ENCODE measurements at regions not wholly inside any gene's neighbourhood (a gene's known extent, or its start where the extent isn't known, plus 50 kb on each side); places are given as distances from the start of the nearest gene placed in this dataset.

DNA sequence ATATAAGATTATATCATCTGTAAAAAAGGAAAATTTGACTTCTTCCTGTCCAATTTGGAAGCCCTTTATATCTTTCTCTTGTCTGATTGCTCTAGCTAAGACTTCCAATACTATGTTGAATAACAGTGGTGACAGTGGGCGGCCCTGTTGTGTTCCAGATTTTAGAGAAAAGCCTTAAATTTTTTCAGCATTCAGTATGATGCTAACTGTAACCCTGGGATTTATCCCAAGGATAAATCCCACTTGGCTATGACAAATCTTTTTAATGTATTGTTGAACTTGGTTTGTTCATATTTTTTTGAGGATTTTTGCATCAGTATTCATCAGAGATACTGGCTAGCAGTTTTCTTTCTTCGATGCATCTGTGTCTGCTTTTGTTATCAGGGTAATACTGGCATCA lies 217.2 kb upstream of the ARSJ start:
- DNase-seq (ENCODE audit: low spot score): no peak

DNA sequence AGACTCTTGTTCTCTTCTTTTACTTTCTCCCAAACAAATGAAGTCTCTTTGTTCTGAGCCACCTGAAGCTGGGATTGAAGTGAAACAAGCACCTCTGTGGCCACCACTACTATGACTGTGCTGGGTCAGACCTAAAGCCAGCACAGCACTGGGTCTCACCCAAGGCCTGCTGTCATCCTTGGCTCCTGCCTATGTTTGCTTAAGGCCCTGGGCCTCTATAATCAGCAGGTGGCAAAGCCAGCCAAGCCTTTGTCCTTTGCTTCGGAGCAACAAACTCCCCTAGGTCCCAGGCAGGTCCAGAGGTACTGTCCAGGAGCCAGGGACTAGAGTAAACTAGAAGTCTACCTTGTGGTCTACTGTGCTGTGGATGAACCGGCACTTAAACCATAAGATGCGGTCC lies 220.6 kb upstream of the ARSJ start:
- no peaks in the 10 kb centered on the region for H3K36me3 Mint-ChIP-seq
- no peaks in the 10 kb centered on the region for H3K4me1 Mint-ChIP-seq
- ATAC-seq: no peak
- DNase-seq (ENCODE audit: low spot score): no peak
- no peak overlapping the region for H3K4me3 Mint-ChIP-seq
- CTCF ChIA-PET: no interaction called here
- H3K27ac Mint-ChIP-seq: no peak overlapping the region
- H3K27me3 Mint-ChIP-seq (ENCODE audit: low read depth): no peaks in the 10 kb centered on the region
- H3K9me3 Mint-ChIP-seq: peaks cover 3% of the 10 kb centered on the region
- POLR2A ChIA-PET: interaction anchor here (0.6 kb wide), 1 partner anchor 108 kb away, joined by 3 read pairs; no protein-coding TSS in a partner anchor
- no peak for TF ChIP-seq ZNF232 (CRISPR knock-in tag; IDR thresholded peaks at IDR 0.05)
- TF ChIP-seq, protein P1, sequence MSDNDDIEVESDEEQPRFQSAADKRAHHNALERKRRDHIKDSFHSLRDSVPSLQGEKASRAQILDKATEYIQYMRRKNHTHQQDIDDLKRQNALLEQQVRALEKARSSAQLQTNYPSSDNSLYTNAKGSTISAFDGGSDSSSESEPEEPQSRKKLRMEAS (CRISPR knock-in tag; IDR thresholded peaks at IDR 0.05): no peak
- no peak for TF ChIP-seq ZNF138 (CRISPR knock-in tag; conservative IDR thresholded peaks at IDR 0.05)
- TF ChIP-seq RORB (CRISPR knock-in tag; IDR thresholded peaks at IDR 0.05): no peak
- no peak for TF ChIP-seq TEAD1 (CRISPR knock-in tag; IDR thresholded peaks at IDR 0.05)
- no peak for TF ChIP-seq GTF2I (CRISPR knock-in tag; conservative IDR thresholded peaks at IDR 0.05)
- TF ChIP-seq NFYB (CRISPR knock-in tag; conservative IDR thresholded peaks at IDR 0.05; ENCODE audit: low read depth): no peak
- no peak for TF ChIP-seq ZNF121 (CRISPR knock-in tag; IDR thresholded peaks at IDR 0.05)
- TF ChIP-seq IRF2 (CRISPR knock-in tag; IDR thresholded peaks at IDR 0.05; ENCODE audit: borderline replicate concordance, low read depth): no peak
- TF ChIP-seq, protein P2, sequence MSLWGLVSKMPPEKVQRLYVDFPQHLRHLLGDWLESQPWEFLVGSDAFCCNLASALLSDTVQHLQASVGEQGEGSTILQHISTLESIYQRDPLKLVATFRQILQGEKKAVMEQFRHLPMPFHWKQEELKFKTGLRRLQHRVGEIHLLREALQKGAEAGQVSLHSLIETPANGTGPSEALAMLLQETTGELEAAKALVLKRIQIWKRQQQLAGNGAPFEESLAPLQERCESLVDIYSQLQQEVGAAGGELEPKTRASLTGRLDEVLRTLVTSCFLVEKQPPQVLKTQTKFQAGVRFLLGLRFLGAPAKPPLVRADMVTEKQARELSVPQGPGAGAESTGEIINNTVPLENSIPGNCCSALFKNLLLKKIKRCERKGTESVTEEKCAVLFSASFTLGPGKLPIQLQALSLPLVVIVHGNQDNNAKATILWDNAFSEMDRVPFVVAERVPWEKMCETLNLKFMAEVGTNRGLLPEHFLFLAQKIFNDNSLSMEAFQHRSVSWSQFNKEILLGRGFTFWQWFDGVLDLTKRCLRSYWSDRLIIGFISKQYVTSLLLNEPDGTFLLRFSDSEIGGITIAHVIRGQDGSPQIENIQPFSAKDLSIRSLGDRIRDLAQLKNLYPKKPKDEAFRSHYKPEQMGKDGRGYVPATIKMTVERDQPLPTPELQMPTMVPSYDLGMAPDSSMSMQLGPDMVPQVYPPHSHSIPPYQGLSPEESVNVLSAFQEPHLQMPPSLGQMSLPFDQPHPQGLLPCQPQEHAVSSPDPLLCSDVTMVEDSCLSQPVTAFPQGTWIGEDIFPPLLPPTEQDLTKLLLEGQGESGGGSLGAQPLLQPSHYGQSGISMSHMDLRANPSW (CRISPR knock-in tag; conservative IDR thresholded peaks at IDR 0.05; ENCODE audit: low read depth): no peak
- TF ChIP-seq GABPB1 (CRISPR knock-in tag; IDR thresholded peaks at IDR 0.05): no peak

More for the DNA sequence above, 217.2 kb upstream of the ARSJ start:
- Mint-ChIP-seq H3K4me3 (no peak overlapping the region), H3K36me3 (no peaks in the 10 kb centered on the region), H3K4me1 (peaks cover 8% of the 10 kb centered on the region), H3K27me3 (ENCODE audit: low read depth) (no peaks in the 10 kb centered on the region), H3K9me3 (peaks cover 3% of the 10 kb centered on the region), H3K27ac (no peak overlapping the region)
- POLR2A ChIA-PET: no interaction called here
- TF ChIP-seq ETV6 (CRISPR knock-in tag; IDR thresholded peaks at IDR 0.05) (no peak), TEAD1 (CRISPR knock-in tag; IDR thresholded peaks at IDR 0.05) (no peak), PRRX2 (CRISPR knock-in tag; IDR thresholded peaks at IDR 0.05) (no peak), FOXK1 (CRISPR knock-in tag; IDR thresholded peaks at IDR 0.05) (no peak), ZNF232 (CRISPR knock-in tag; IDR thresholded peaks at IDR 0.05) (no peak), ZNF317 (CRISPR knock-in tag; IDR thresholded peaks at IDR 0.05; ENCODE audit: borderline replicate concordance, low read depth) (no peak), NR1H2 (CRISPR knock-in tag; IDR thresholded peaks at IDR 0.05) (no peak), JUN (CRISPR knock-in tag; IDR thresholded peaks at IDR 0.05) (no peak), SMAD3 (CRISPR knock-in tag; IDR thresholded peaks at IDR 0.05; ENCODE audit: borderline replicate concordance) (no peak), TEAD4 (CRISPR knock-in tag; IDR thresholded peaks at IDR 0.05) (no peak), ESRRA (CRISPR knock-in tag; IDR thresholded peaks at IDR 0.05; ENCODE audit: borderline replicate concordance) (no peak), CBFB (CRISPR knock-in tag; IDR thresholded peaks at IDR 0.05; ENCODE audit: low read depth) (no peak), ZNF263 (CRISPR knock-in tag; IDR thresholded peaks at IDR 0.05; ENCODE audit: low read depth) (no peak)
- TF ChIP-seq, protein P3, sequence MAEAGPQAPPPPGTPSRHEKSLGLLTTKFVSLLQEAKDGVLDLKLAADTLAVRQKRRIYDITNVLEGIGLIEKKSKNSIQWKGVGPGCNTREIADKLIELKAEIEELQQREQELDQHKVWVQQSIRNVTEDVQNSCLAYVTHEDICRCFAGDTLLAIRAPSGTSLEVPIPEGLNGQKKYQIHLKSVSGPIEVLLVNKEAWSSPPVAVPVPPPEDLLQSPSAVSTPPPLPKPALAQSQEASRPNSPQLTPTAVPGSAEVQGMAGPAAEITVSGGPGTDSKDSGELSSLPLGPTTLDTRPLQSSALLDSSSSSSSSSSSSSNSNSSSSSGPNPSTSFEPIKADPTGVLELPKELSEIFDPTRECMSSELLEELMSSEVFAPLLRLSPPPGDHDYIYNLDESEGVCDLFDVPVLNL (CRISPR knock-in tag; IDR thresholded peaks at IDR 0.05; ENCODE audit: borderline replicate concordance, low read depth): no peak
- TF ChIP-seq, protein P4, sequence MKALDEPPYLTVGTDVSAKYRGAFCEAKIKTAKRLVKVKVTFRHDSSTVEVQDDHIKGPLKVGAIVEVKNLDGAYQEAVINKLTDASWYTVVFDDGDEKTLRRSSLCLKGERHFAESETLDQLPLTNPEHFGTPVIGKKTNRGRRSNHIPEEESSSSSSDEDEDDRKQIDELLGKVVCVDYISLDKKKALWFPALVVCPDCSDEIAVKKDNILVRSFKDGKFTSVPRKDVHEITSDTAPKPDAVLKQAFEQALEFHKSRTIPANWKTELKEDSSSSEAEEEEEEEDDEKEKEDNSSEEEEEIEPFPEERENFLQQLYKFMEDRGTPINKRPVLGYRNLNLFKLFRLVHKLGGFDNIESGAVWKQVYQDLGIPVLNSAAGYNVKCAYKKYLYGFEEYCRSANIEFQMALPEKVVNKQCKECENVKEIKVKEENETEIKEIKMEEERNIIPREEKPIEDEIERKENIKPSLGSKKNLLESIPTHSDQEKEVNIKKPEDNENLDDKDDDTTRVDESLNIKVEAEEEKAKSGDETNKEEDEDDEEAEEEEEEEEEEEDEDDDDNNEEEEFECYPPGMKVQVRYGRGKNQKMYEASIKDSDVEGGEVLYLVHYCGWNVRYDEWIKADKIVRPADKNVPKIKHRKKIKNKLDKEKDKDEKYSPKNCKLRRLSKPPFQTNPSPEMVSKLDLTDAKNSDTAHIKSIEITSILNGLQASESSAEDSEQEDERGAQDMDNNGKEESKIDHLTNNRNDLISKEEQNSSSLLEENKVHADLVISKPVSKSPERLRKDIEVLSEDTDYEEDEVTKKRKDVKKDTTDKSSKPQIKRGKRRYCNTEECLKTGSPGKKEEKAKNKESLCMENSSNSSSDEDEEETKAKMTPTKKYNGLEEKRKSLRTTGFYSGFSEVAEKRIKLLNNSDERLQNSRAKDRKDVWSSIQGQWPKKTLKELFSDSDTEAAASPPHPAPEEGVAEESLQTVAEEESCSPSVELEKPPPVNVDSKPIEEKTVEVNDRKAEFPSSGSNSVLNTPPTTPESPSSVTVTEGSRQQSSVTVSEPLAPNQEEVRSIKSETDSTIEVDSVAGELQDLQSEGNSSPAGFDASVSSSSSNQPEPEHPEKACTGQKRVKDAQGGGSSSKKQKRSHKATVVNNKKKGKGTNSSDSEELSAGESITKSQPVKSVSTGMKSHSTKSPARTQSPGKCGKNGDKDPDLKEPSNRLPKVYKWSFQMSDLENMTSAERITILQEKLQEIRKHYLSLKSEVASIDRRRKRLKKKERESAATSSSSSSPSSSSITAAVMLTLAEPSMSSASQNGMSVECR (CRISPR knock-in tag; IDR thresholded peaks at IDR 0.05; ENCODE audit: borderline replicate concordance): no peak
- TF ChIP-seq, protein P5, sequence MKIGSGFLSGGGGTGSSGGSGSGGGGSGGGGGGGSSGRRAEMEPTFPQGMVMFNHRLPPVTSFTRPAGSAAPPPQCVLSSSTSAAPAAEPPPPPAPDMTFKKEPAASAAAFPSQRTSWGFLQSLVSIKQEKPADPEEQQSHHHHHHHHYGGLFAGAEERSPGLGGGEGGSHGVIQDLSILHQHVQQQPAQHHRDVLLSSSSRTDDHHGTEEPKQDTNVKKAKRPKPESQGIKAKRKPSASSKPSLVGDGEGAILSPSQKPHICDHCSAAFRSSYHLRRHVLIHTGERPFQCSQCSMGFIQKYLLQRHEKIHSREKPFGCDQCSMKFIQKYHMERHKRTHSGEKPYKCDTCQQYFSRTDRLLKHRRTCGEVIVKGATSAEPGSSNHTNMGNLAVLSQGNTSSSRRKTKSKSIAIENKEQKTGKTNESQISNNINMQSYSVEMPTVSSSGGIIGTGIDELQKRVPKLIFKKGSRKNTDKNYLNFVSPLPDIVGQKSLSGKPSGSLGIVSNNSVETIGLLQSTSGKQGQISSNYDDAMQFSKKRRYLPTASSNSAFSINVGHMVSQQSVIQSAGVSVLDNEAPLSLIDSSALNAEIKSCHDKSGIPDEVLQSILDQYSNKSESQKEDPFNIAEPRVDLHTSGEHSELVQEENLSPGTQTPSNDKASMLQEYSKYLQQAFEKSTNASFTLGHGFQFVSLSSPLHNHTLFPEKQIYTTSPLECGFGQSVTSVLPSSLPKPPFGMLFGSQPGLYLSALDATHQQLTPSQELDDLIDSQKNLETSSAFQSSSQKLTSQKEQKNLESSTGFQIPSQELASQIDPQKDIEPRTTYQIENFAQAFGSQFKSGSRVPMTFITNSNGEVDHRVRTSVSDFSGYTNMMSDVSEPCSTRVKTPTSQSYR (CRISPR knock-in tag; IDR thresholded peaks at IDR 0.05): no peak
- TF ChIP-seq, protein P6, sequence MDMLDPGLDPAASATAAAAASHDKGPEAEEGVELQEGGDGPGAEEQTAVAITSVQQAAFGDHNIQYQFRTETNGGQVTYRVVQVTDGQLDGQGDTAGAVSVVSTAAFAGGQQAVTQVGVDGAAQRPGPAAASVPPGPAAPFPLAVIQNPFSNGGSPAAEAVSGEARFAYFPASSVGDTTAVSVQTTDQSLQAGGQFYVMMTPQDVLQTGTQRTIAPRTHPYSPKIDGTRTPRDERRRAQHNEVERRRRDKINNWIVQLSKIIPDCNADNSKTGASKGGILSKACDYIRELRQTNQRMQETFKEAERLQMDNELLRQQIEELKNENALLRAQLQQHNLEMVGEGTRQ (CRISPR knock-in tag; IDR thresholded peaks at IDR 0.05): no peak
- no peak for ATAC-seq
- CTCF ChIA-PET: no interaction called here

All from WTC11 (cell line).